HCT116 (cell line): ENCODE measurements at regions not wholly inside any gene's neighbourhood (a gene's known extent, or its start where the extent isn't known, plus 50 kb on each side); places are given as distances from the start of the nearest gene placed in this dataset.

Experiments used
- ATAC-seq: fragments of 200-7000 bp; cut with Tn5 transposase; 2 replicates; pipeline ENCODE4 v1.9.1; 2020; ENCODE audit warnings: mild to moderate bottlenecking, moderate library complexity
- BruUV-seq: library from RNA; stranded (reverse); fragments of 400-500 nt; replicated peaks from 2 replicates; lab custom pipeline; 2021; lab: Mats Ljungman, UMichigan
- CTCF ChIA-PET: fragments of 300-600 bp; sonication (Branson Sonifier 250); formaldehyde crosslinking; loops from one replicate; lab custom pipeline; 2021; ENCODE audit warnings: antibody characterized with exemption; lab: Charles Lee
- POLR2A ChIA-PET: fragments of 300-600, 350-600 bp; sonication (Branson Sonifier 250); formaldehyde crosslinking; loops from one replicate; lab custom pipeline; 2021; ENCODE audit warnings: antibody characterized with exemption; lab: Charles Lee
- RAD21 ChIA-PET, 2 experiments: fragments of 300-600 bp; sonication (Branson Sonifier 250); formaldehyde crosslinking; loops; one replicate each; lab custom pipeline; 2023; ENCODE audit warnings: low total read pairs in 2 of 2; ENCODE audit not compliant: uncharacterized antibody in 2 of 2, unreplicated experiment in 2 of 2, low non-redundant PET in 1 of 2; lab: Charles Lee
- DNase-seq: peaks from one replicate; pipeline ENCODE4 v3.0.0-alpha.2; 2010; ENCODE audit warnings: low read depth, low spot score
- H2AFZ ChIP-seq: fragments of 200-600 bp; shearing (Covaris generic), sonication (generic); 2 replicates; pipeline ENCODE4 v1.6.1; 2017; ENCODE audit warnings: low read depth, mixed run types, mixed read lengths, antibody characterized with exemption, low read length; ENCODE audit not compliant: poor library complexity, severe bottlenecking
- H3K27ac ChIP-seq: 2 replicates; pipeline ENCODE4 v1.5.1; 2012; ENCODE audit warnings: low read depth, low read length
- H3K27me3 ChIP-seq: fragments of 200-600 bp; sonication (generic); 2 replicates; pipeline ENCODE4 v1.6.1; 2016; ENCODE audit warnings: mixed run types, low read length, mixed read lengths; ENCODE audit not compliant: insufficient read depth
- H3K36me3 ChIP-seq, 2 experiments: fragments of 200-500 bp in 1 of 2; fragments of 200-600 bp in 1 of 2; sonication (Bioruptor generic) in 1 of 2; sonication (generic) in 1 of 2; 2 replicates each; pipeline versions ENCODE4 v1.5.1 to v1.6.1; 2014 to 2016; ENCODE audit warnings: low read length in 2 of 2, inconsistent platforms in 1 of 2, mixed read lengths in 1 of 2, mixed run types in 1 of 2; ENCODE audit not compliant: insufficient read depth in 2 of 2, control insufficient read depth in 1 of 2
- H3K4me1 ChIP-seq, 2 experiments: fragments of 200-600 bp in 1 of 2; sonication (generic) in 1 of 2; 2 replicates each; pipeline versions ENCODE4 v1.5.1 to v1.6.1; 2012 to 2017; ENCODE audit warnings: low read length in 2 of 2, inconsistent platforms in 1 of 2, mild to moderate bottlenecking in 1 of 2, mixed read lengths in 1 of 2, mixed run types in 1 of 2, moderate library complexity in 1 of 2; ENCODE audit not compliant: insufficient read depth in 2 of 2, control insufficient read depth in 1 of 2
- H3K4me2 ChIP-seq: fragments of 200-600 bp; sonication (generic); 2 replicates; pipeline ENCODE4 v1.6.1; 2017; ENCODE audit warnings: mixed run types, low read length, mixed read lengths
- H3K4me3 ChIP-seq, 2 experiments: fragments of 200-600 bp in 1 of 2; sonication (generic) in 1 of 2; replicated peaks in 1 of 2; 2 replicates each; pipeline ENCODE4 v1.5.1; 2011 to 2016; ENCODE audit warnings: low read length in 2 of 2, control low read depth in 1 of 2, low read depth in 1 of 2, mild to moderate bottlenecking in 1 of 2, mixed read lengths in 1 of 2, mixed run types in 1 of 2
- H3K79me2 ChIP-seq: fragments of 200-600 bp; sonication (generic); 2 replicates; pipeline ENCODE4 v1.6.1; 2017; ENCODE audit warnings: mild to moderate bottlenecking, mixed run types, low read length, moderate library complexity, mixed read lengths; ENCODE audit not compliant: insufficient read depth
- H3K9ac ChIP-seq: fragments of 200-600 bp; sonication (generic); 2 replicates; pipeline ENCODE4 v1.6.1; 2016; ENCODE audit warnings: low read length, mixed read lengths
- H3K9me2 ChIP-seq: fragments of 200-600 bp; sonication (generic), shearing (Covaris generic); 2 replicates; pipeline ENCODE4 v1.6.1; 2017; ENCODE audit warnings: mixed run types, mild to moderate bottlenecking, moderate library complexity; ENCODE audit not compliant: insufficient read depth
- H3K9me3 ChIP-seq, 2 experiments: fragments of 200-500 bp in 1 of 2; fragments of 200-600 bp in 1 of 2; sonication (Bioruptor generic) in 1 of 2; sonication (generic) in 1 of 2; 2 replicates each; pipeline ENCODE4 v1.6.1; 2014 to 2017; ENCODE audit warnings: low read length in 2 of 2, mixed read lengths in 2 of 2, inconsistent platforms in 1 of 2, low read depth in 1 of 2, mild to moderate bottlenecking in 1 of 2, mixed run types in 1 of 2, moderate library complexity in 1 of 2; ENCODE audit not compliant: control insufficient read depth in 1 of 2, insufficient read depth in 1 of 2
- H4K20me1 ChIP-seq: fragments of 200-600 bp; sonication (generic), shearing (Covaris generic); 2 replicates; pipeline ENCODE4 v1.6.1; 2017; ENCODE audit warnings: mixed run types, mild to moderate bottlenecking, moderate library complexity; ENCODE audit not compliant: insufficient read depth
- CBX3 ChIP-seq: IDR thresholded peaks from 2 replicates; pipeline ENCODE4 v1.6.1; 2012; ENCODE audit warnings: low read depth
- CTCF ChIP-seq, 3 experiments: fragments of 200-600 bp in 1 of 3; sonication (generic) in 1 of 3; IDR thresholded peaks in 2 of 3; conservative IDR thresholded peaks in 1 of 3; 2 replicates each; pipeline ENCODE4 v1.5.1; 2012 to 2017; ENCODE audit warnings: low read depth in 2 of 3, low read length in 2 of 3, antibody characterized with exemption in 1 of 3, borderline replicate concordance in 1 of 3, control low read depth in 1 of 3, mild to moderate bottlenecking in 1 of 3, mixed read lengths in 1 of 3, mixed run types in 1 of 3, moderate library complexity in 1 of 3; ENCODE audit not compliant: insufficient read depth in 1 of 3
- EGR1 ChIP-seq: IDR thresholded peaks from 2 replicates; pipeline ENCODE4 v1.6.1; 2012; ENCODE audit warnings: low read depth
- EZH2phosphoT487 ChIP-seq: fragments of 200-600 bp; IDR thresholded peaks from 2 replicates; pipeline ENCODE4 v1.6.1; 2018; ENCODE audit warnings: antibody characterized with exemption, borderline replicate concordance
- JUND ChIP-seq: IDR thresholded peaks from 2 replicates; pipeline ENCODE4 v1.6.1; 2012
- MAX ChIP-seq: IDR thresholded peaks from 2 replicates; pipeline ENCODE4 v1.6.1; 2012
- POLR2A ChIP-seq: IDR thresholded peaks from 2 replicates; pipeline ENCODE4 v1.7.0; 2011; ENCODE audit warnings: borderline replicate concordance; ENCODE audit not compliant: insufficient read depth, insufficient read length; ENCODE audit errors: extremely low read depth
- POLR2AphosphoS5 ChIP-seq: IDR thresholded peaks from 2 replicates; pipeline ENCODE4 v1.6.1; 2011; ENCODE audit warnings: mild to moderate bottlenecking, low read depth, low read length, moderate library complexity
- RAD21 ChIP-seq: IDR thresholded peaks from 2 replicates; pipeline ENCODE4 v1.6.1; 2012; ENCODE audit warnings: low read depth, mild to moderate bottlenecking
- SP1 ChIP-seq: IDR thresholded peaks from 2 replicates; pipeline ENCODE4 v1.6.1; 2012; ENCODE audit warnings: low read depth
- SRF ChIP-seq: IDR thresholded peaks from 2 replicates; pipeline ENCODE4 v1.6.1; 2012; ENCODE audit warnings: low read depth
- TCF7L2 ChIP-seq: IDR thresholded peaks from 2 replicates; pipeline ENCODE4 v1.7.0; 2011; ENCODE audit warnings: borderline replicate concordance, inconsistent platforms; ENCODE audit not compliant: insufficient read depth, insufficient read length; ENCODE audit errors: extremely low read depth
- ZFX ChIP-seq: fragments of 450-650 bp; IDR thresholded peaks from 2 replicates; pipeline ENCODE4 v1.6.1; 2017
- intact Hi-C: fragments of 100-400 bp; cut with micrococcal nuclease; formaldehyde crosslinking; loops from 2 replicates; pipeline ENCODE4 v1.10.0; 2022
- TF ChIP-seq, protein P1 (sequence below): IDR thresholded peaks from 2 replicates; pipeline ENCODE4 v1.6.1; 2012; ENCODE audit warnings: low read depth
- TF ChIP-seq, protein P2 (sequence below): IDR thresholded peaks from 2 replicates; pipeline ENCODE4 v1.6.1; 2012
- TF ChIP-seq, protein P3 (sequence below): IDR thresholded peaks from 2 replicates; pipeline ENCODE4 v1.6.1; 2011; ENCODE audit warnings: mild to moderate bottlenecking, low read length, moderate library complexity; ENCODE audit not compliant: insufficient replicate concordance; ENCODE audit errors: extremely low read depth

- H3K4me2 ChIP-seq = no peak overlapping the region
- no peak overlapping the region for H3K27ac ChIP-seq
- ATAC-seq (no peak), DNase-seq (no peak)
- H3K9me2 ChIP-seq = no peaks in the 10 kb centered on the region
- ChIA-PET CTCF (no interaction called here), POLR2A (no interaction called here), RAD21 (no interaction called here)
- no peaks in the 10 kb centered on the region for H3K36me3 ChIP-seq
- no peak overlapping the region for H3K9ac ChIP-seq
- H2AFZ ChIP-seq = no peak overlapping the region
- H4K20me1 ChIP-seq = no peaks in the 10 kb centered on the region
- peaks cover 30% of the 10 kb centered on the region for H3K27me3 ChIP-seq
- no peak overlapping the region for H3K4me3 ChIP-seq
- BruUV-seq = no TSS peak
- intact Hi-C loops = no loop called here
- H3K79me2 ChIP-seq = no peaks in the 10 kb centered on the region
- no peaks in the 10 kb centered on the region for H3K9me3 ChIP-seq
- TF ChIP-seq, protein P1, sequence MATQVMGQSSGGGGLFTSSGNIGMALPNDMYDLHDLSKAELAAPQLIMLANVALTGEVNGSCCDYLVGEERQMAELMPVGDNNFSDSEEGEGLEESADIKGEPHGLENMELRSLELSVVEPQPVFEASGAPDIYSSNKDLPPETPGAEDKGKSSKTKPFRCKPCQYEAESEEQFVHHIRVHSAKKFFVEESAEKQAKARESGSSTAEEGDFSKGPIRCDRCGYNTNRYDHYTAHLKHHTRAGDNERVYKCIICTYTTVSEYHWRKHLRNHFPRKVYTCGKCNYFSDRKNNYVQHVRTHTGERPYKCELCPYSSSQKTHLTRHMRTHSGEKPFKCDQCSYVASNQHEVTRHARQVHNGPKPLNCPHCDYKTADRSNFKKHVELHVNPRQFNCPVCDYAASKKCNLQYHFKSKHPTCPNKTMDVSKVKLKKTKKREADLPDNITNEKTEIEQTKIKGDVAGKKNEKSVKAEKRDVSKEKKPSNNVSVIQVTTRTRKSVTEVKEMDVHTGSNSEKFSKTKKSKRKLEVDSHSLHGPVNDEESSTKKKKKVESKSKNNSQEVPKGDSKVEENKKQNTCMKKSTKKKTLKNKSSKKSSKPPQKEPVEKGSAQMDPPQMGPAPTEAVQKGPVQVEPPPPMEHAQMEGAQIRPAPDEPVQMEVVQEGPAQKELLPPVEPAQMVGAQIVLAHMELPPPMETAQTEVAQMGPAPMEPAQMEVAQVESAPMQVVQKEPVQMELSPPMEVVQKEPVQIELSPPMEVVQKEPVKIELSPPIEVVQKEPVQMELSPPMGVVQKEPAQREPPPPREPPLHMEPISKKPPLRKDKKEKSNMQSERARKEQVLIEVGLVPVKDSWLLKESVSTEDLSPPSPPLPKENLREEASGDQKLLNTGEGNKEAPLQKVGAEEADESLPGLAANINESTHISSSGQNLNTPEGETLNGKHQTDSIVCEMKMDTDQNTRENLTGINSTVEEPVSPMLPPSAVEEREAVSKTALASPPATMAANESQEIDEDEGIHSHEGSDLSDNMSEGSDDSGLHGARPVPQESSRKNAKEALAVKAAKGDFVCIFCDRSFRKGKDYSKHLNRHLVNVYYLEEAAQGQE = no peak
- TF ChIP-seq EZH2phosphoT487 (no peak), POLR2AphosphoS5 (no peak), SP1 (no peak), CBX3 (no peak), EGR1 (no peak), SRF (no peak), MAX (no peak), JUND (no peak), ZFX (no peak), CTCF (IDR thresholded peaks at IDR 0.05 in 2 of 3, conservative IDR thresholded peaks at IDR 0.05 in 1 of 3; ENCODE audit: borderline replicate concordance in 1 of 3, insufficient read depth in 1 of 3, low read depth in 2 of 3, low read length in 2 of 3) (no peak), RAD21 (no peak), TCF7L2 (no peak), POLR2A (no peak)
- TF ChIP-seq, protein P2, sequence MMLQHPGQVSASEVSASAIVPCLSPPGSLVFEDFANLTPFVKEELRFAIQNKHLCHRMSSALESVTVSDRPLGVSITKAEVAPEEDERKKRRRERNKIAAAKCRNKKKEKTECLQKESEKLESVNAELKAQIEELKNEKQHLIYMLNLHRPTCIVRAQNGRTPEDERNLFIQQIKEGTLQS = no peak
- TF ChIP-seq, protein P3, sequence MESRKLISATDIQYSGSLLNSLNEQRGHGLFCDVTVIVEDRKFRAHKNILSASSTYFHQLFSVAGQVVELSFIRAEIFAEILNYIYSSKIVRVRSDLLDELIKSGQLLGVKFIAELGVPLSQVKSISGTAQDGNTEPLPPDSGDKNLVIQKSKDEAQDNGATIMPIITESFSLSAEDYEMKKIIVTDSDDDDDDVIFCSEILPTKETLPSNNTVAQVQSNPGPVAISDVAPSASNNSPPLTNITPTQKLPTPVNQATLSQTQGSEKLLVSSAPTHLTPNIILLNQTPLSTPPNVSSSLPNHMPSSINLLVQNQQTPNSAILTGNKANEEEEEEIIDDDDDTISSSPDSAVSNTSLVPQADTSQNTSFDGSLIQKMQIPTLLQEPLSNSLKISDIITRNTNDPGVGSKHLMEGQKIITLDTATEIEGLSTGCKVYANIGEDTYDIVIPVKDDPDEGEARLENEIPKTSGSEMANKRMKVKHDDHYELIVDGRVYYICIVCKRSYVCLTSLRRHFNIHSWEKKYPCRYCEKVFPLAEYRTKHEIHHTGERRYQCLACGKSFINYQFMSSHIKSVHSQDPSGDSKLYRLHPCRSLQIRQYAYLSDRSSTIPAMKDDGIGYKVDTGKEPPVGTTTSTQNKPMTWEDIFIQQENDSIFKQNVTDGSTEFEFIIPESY = no peak
- no peaks in the 10 kb centered on the region for H3K4me1 ChIP-seq
Measured at GRCh38 chr12:113678223-113679119, 206.8 kb upstream of the LHX5 start.
